H1 (cell line): ENCODE measurements at regions not wholly inside any gene's neighbourhood (a gene's known extent, or its start where the extent isn't known, plus 50 kb on each side); places are given as distances from the start of the nearest gene placed in this dataset.

Source experiments
- HDAC2 ChIP-seq, 2 experiments: fragments of 300-600 bp in 1 of 2; sonication (generic) in 1 of 2; IDR thresholded peaks; 2 replicates each; pipeline ENCODE4 v1.6.1; 2011 to 2012; ENCODE audit warnings: low read depth in 2 of 2, low read length in 2 of 2, mild to moderate bottlenecking in 2 of 2, moderate library complexity in 2 of 2, borderline replicate concordance in 1 of 2, inconsistent platforms in 1 of 2
- POLR2AphosphoS5 ChIP-seq: IDR thresholded peaks from 2 replicates; pipeline ENCODE4 v1.6.1; 2011; ENCODE audit warnings: low read depth, low read length
- SIRT6 ChIP-seq: IDR thresholded peaks from one replicate; pipeline ENCODE4 v1.7.1; 2012; ENCODE audit warnings: low read length, inconsistent platforms
- TF ChIP-seq, protein P1 (sequence below): fragments of 300-600 bp; sonication (generic); IDR thresholded peaks from 2 replicates; pipeline ENCODE4 v1.7.1; 2012; ENCODE audit warnings: low read length, moderate library complexity, mild to moderate bottlenecking, inconsistent platforms; ENCODE audit not compliant: insufficient replicate concordance
- TF ChIP-seq, protein P2 (sequence below): IDR thresholded peaks from 2 replicates; pipeline ENCODE4 v1.6.1; 2012; ENCODE audit warnings: inconsistent platforms
- TF ChIP-seq, protein P3 (sequence below): IDR thresholded peaks from 2 replicates; pipeline ENCODE4 v1.6.1; 2012; ENCODE audit warnings: inconsistent platforms

DNA sequence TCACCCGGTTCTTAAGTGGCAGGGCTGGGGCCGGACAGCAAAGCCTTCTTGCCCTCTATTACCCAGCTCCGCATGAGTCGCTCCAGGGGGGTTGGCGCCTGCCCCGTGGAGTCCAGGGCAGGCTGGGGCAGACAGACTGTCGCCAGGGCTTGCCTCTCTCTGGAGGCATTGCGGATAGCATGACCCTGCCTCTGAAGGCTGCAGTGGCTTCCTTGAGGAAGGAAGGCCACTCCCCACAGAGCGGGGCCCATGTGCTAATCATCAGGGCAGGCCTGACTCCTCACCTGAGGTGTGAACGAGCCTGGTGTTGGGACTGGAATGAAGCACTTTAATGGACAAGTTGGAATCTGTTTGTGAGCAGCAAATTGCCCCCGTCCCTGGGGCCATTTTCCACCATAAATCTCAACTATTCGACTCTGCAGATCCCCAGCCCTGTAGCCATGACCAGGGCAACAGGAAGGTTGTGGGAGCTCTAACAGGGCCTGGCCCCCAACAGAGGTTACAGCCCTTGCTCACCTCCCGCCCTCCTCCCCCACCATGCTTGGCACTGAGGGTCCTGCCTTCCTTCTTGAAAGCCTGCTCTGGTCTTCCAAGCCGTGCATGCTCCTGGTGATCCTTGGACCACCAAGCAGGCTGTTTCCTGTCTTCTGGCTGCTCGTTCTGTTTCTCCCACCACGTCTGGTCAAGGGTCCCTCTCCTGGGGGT is 144.9 kb upstream of the HAAO start (continued):
- TF ChIP-seq, protein P1, sequence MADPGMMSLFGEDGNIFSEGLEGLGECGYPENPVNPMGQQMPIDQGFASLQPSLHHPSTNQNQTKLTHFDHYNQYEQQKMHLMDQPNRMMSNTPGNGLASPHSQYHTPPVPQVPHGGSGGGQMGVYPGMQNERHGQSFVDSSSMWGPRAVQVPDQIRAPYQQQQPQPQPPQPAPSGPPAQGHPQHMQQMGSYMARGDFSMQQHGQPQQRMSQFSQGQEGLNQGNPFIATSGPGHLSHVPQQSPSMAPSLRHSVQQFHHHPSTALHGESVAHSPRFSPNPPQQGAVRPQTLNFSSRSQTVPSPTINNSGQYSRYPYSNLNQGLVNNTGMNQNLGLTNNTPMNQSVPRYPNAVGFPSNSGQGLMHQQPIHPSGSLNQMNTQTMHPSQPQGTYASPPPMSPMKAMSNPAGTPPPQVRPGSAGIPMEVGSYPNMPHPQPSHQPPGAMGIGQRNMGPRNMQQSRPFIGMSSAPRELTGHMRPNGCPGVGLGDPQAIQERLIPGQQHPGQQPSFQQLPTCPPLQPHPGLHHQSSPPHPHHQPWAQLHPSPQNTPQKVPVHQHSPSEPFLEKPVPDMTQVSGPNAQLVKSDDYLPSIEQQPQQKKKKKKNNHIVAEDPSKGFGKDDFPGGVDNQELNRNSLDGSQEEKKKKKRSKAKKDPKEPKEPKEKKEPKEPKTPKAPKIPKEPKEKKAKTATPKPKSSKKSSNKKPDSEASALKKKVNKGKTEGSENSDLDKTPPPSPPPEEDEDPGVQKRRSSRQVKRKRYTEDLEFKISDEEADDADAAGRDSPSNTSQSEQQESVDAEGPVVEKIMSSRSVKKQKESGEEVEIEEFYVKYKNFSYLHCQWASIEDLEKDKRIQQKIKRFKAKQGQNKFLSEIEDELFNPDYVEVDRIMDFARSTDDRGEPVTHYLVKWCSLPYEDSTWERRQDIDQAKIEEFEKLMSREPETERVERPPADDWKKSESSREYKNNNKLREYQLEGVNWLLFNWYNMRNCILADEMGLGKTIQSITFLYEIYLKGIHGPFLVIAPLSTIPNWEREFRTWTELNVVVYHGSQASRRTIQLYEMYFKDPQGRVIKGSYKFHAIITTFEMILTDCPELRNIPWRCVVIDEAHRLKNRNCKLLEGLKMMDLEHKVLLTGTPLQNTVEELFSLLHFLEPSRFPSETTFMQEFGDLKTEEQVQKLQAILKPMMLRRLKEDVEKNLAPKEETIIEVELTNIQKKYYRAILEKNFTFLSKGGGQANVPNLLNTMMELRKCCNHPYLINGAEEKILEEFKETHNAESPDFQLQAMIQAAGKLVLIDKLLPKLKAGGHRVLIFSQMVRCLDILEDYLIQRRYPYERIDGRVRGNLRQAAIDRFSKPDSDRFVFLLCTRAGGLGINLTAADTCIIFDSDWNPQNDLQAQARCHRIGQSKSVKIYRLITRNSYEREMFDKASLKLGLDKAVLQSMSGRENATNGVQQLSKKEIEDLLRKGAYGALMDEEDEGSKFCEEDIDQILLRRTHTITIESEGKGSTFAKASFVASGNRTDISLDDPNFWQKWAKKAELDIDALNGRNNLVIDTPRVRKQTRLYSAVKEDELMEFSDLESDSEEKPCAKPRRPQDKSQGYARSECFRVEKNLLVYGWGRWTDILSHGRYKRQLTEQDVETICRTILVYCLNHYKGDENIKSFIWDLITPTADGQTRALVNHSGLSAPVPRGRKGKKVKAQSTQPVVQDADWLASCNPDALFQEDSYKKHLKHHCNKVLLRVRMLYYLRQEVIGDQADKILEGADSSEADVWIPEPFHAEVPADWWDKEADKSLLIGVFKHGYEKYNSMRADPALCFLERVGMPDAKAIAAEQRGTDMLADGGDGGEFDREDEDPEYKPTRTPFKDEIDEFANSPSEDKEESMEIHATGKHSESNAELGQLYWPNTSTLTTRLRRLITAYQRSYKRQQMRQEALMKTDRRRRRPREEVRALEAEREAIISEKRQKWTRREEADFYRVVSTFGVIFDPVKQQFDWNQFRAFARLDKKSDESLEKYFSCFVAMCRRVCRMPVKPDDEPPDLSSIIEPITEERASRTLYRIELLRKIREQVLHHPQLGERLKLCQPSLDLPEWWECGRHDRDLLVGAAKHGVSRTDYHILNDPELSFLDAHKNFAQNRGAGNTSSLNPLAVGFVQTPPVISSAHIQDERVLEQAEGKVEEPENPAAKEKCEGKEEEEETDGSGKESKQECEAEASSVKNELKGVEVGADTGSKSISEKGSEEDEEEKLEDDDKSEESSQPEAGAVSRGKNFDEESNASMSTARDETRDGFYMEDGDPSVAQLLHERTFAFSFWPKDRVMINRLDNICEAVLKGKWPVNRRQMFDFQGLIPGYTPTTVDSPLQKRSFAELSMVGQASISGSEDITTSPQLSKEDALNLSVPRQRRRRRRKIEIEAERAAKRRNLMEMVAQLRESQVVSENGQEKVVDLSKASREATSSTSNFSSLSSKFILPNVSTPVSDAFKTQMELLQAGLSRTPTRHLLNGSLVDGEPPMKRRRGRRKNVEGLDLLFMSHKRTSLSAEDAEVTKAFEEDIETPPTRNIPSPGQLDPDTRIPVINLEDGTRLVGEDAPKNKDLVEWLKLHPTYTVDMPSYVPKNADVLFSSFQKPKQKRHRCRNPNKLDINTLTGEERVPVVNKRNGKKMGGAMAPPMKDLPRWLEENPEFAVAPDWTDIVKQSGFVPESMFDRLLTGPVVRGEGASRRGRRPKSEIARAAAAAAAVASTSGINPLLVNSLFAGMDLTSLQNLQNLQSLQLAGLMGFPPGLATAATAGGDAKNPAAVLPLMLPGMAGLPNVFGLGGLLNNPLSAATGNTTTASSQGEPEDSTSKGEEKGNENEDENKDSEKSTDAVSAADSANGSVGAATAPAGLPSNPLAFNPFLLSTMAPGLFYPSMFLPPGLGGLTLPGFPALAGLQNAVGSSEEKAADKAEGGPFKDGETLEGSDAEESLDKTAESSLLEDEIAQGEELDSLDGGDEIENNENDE: no peak
- TF ChIP-seq SIRT6 (no peak), POLR2AphosphoS5 (no peak), HDAC2 (IDR thresholded peaks at IDR 0.05; ENCODE audit: borderline replicate concordance in 1 of 2, low read depth in 2 of 2, low read length in 2 of 2) (no peak)
- TF ChIP-seq, protein P2, sequence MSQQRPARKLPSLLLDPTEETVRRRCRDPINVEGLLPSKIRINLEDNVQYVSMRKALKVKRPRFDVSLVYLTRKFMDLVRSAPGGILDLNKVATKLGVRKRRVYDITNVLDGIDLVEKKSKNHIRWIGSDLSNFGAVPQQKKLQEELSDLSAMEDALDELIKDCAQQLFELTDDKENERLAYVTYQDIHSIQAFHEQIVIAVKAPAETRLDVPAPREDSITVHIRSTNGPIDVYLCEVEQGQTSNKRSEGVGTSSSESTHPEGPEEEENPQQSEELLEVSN: peak; percentile 66
- TF ChIP-seq, protein P3, sequence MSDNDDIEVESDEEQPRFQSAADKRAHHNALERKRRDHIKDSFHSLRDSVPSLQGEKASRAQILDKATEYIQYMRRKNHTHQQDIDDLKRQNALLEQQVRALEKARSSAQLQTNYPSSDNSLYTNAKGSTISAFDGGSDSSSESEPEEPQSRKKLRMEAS: peak; percentile 70
